AG04450 (cell line): ENCODE measurements at regions not wholly inside any gene's neighbourhood (a gene's known extent, or its start where the extent isn't known, plus 50 kb on each side); places are given as distances from the start of the nearest gene placed in this dataset.

Experiments used
- CTCF ChIA-PET: fragments of 300-600, 350-600 bp; formaldehyde crosslinking; extraction: SDS; loops from one replicate; lab custom pipeline; 2022; ENCODE audit warnings: antibody characterized with exemption, inconsistent platforms; lab: Charles Lee
- POLR2A ChIA-PET: fragments of 350-600 bp; formaldehyde crosslinking; extraction: SDS; loops from one replicate; lab custom pipeline; 2021; ENCODE audit warnings: antibody characterized with exemption, inconsistent platforms; lab: Yijun Ruan, JAX
- DNase-seq: peaks from one replicate; pipeline ENCODE4 v3.0.0-alpha.2; 2011; ENCODE audit warnings: low read depth, low spot score
- H3K27ac ChIP-seq: one replicate; pipeline ENCODE4 v1.5.1; 2012; ENCODE audit warnings: low read depth, low read length, control low read depth
- H3K27me3 ChIP-seq: one replicate; pipeline ENCODE4 v1.6.0; 2012; ENCODE audit warnings: low read length; ENCODE audit not compliant: control insufficient read depth, insufficient read depth
- H3K4me3 ChIP-seq: 2 replicates; pipeline ENCODE4 v1.5.1; 2011; ENCODE audit warnings: mild to moderate bottlenecking, low read depth, low read length, control low read depth
- H3K9me3 ChIP-seq: 2 replicates; pipeline ENCODE4 v1.5.1; 2012; ENCODE audit warnings: low read length; ENCODE audit not compliant: control insufficient read depth, insufficient read depth
- TF ChIP-seq, protein P1 (sequence below): IDR thresholded peaks from 2 replicates; pipeline ENCODE4 v1.5.1; 2011; ENCODE audit warnings: low read depth, low read length, control low read depth, inconsistent platforms

DNA sequence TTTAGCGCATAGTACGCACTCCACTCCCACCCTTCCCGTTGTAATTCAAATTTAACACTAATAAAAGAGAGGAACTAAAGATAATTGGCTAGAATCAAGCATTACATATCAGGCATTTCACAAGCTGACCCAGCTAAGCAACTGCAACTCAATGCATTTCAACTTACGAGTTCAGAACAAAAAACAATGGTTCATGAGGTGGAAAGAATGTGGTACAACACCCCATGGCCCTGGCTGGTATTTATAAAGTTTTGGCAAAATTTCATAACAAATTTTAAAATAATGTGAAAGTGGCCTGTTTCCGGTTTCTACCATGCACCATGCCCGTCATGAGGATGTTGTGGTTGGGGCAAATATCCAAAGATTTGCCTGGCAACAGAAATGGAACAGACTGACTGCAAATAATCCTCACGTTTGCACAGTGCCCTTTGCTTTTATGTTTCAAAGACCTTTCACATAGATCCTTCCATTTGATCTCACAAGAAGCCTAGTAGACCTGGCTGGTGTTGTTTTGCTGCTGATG, 455.3 kb upstream of the NR2F2 start:
- POLR2A ChIA-PET: no interaction called here
- Histone ChIP-seq H3K27ac (no peak overlapping the region), H3K4me3 (no peak overlapping the region), H3K9me3 (no peaks in the 10 kb centered on the region), H3K27me3 (no peaks in the 10 kb centered on the region)
- CTCF ChIA-PET: no interaction called here
- DNase-seq: no peak
- TF ChIP-seq, protein P1, sequence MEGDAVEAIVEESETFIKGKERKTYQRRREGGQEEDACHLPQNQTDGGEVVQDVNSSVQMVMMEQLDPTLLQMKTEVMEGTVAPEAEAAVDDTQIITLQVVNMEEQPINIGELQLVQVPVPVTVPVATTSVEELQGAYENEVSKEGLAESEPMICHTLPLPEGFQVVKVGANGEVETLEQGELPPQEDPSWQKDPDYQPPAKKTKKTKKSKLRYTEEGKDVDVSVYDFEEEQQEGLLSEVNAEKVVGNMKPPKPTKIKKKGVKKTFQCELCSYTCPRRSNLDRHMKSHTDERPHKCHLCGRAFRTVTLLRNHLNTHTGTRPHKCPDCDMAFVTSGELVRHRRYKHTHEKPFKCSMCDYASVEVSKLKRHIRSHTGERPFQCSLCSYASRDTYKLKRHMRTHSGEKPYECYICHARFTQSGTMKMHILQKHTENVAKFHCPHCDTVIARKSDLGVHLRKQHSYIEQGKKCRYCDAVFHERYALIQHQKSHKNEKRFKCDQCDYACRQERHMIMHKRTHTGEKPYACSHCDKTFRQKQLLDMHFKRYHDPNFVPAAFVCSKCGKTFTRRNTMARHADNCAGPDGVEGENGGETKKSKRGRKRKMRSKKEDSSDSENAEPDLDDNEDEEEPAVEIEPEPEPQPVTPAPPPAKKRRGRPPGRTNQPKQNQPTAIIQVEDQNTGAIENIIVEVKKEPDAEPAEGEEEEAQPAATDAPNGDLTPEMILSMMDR: no peak

DNA sequence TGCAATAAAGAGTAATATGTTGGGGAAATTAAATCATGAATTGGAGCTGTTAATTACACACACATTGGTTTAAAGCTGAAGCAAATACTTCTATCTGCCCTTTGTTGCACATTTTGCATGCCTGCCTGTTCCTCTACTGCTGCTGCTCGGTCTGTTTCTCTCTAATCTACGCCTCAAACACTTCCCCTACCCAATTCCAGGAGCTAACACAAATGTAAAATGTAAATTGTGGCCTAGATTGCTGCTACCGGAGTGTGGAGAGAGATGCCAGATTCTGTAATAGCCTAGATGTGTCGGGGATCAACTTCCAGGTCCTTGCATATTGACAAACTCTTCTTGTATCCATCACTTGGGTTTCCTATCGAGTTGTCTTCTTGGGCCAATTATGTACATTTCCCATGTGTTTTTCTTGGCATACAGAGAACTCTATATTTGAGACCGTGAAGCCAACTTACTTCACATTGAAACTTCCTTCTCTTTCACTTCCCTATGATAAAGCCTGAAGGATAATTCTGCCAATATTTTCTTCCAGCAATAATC, 450.4 kb upstream of the NR2F2 start:
- DNase-seq: no peak
- ChIA-PET POLR2A (no interaction called here), CTCF (no interaction called here)
- H3K9me3 ChIP-seq: no peaks in the 10 kb centered on the region
- H3K27ac ChIP-seq: no peak overlapping the region
- no peaks in the 10 kb centered on the region for H3K27me3 ChIP-seq
- TF ChIP-seq, protein P1: no peak
- no peak overlapping the region for H3K4me3 ChIP-seq

DNA sequence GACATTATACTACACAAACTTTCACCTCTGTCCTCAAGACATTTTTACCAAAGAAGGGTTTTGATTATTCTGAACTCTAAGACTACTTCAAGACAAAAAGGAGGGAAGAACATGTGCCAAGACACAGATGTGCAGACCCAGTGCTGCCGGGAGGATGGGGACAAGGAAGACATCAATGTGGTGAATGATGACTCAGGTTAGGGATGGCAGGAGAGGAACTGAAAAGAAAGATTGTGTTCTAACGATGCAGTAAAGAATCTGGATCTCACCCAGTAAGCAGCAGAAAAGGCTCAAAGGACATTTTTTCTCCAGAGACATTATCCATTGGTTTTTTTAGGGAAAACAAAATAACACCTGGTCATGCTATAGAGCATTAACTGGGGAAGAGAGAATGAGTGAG, 449.9 kb upstream of the NR2F2 start:
- Histone ChIP-seq H3K27ac (no peak overlapping the region), H3K27me3 (no peaks in the 10 kb centered on the region), H3K4me3 (no peak overlapping the region), H3K9me3 (no peaks in the 10 kb centered on the region)
- POLR2A ChIA-PET: no interaction called here
- TF ChIP-seq, protein P1: no peak
- no peak for DNase-seq
- CTCF ChIA-PET: no interaction called here

DNA sequence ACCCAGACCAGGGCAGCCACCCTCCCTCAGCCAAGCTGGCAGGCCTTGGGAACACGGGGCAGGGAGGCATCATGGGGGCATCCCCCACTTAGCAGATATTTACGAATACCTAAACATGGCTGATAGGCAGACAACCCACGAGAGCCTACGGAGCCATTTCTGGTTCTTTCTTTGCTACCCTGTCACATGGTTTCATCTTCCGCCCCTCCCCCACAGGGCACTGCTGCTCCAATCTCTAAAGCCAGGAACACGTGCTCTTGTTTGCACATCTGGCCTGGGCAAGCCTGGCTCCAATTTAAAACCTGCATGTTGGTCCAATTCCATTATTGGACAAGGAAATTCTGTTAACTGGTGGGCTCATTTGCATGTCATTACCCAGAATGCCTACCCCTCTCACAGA, 447.4 kb upstream of the NR2F2 start:
- Histone ChIP-seq H3K4me3 (no peak overlapping the region), H3K27ac (no peak overlapping the region), H3K9me3 (no peaks in the 10 kb centered on the region), H3K27me3 (no peaks in the 10 kb centered on the region)
- TF ChIP-seq, protein P1: no peak
- POLR2A ChIA-PET: no interaction called here
- CTCF ChIA-PET: no interaction called here
- DNase-seq: no peak

DNA sequence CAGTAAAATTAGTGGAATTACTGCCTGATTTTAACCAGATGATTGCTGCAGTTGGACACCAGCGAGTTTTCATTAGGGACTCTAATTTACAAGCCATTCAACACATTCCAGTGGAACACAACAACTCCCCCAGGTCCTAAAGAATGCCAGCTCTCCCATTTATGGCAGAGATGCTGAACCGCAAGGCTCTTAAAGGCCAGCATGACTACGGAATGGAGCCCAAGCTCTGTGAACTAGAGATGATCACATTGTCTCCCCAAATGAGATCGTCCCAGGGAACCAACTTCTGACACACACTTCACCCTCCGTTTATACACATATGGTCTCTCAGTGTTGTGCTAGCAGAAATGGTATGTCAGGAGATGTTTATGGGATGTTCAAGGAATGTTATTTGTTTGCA, 446.2 kb upstream of the NR2F2 start:
- H3K27me3 ChIP-seq: no peaks in the 10 kb centered on the region
- ChIA-PET CTCF (no interaction called here), POLR2A (no interaction called here)
- no peak for DNase-seq
- TF ChIP-seq, protein P1: no peak
- H3K9me3 ChIP-seq: no peaks in the 10 kb centered on the region
- H3K27ac ChIP-seq: no peak overlapping the region
- H3K4me3 ChIP-seq: no peak overlapping the region
